ENCODE measurements at regions not wholly inside any gene's neighbourhood (a gene's known extent, or its start where the extent isn't known, plus 50 kb on each side); places are given as distances from the start of the nearest gene placed in this dataset.

DNA sequence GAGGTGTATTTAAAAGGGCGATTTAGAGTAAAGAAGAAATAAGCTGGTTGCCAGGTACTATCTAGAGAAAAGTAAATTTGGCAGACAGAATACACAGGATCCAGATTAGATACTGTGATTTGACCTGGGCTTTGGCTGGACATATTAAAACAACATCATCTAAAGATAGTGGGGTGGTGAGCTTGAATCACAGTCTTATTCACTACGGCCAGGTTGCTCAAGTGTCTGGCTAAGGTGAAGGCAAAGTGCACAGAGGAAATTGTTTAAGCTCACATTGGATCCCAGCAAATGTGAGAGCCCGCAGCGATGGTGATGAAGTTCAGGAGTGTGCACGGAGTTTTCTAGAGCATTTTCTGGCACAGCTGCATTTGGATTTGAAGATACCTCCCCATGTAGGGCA is 398.2 kb upstream of the MEF2C start:
- TF ChIP-seq, protein P1, sequence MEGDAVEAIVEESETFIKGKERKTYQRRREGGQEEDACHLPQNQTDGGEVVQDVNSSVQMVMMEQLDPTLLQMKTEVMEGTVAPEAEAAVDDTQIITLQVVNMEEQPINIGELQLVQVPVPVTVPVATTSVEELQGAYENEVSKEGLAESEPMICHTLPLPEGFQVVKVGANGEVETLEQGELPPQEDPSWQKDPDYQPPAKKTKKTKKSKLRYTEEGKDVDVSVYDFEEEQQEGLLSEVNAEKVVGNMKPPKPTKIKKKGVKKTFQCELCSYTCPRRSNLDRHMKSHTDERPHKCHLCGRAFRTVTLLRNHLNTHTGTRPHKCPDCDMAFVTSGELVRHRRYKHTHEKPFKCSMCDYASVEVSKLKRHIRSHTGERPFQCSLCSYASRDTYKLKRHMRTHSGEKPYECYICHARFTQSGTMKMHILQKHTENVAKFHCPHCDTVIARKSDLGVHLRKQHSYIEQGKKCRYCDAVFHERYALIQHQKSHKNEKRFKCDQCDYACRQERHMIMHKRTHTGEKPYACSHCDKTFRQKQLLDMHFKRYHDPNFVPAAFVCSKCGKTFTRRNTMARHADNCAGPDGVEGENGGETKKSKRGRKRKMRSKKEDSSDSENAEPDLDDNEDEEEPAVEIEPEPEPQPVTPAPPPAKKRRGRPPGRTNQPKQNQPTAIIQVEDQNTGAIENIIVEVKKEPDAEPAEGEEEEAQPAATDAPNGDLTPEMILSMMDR (IDR thresholded peaks at IDR 0.05): no peak
- TF ChIP-seq POLR2A (IDR thresholded peaks at IDR 0.05) (no peak), POLR2AphosphoS5 (IDR thresholded peaks at IDR 0.05) (no peak)
